HEK293T (cell line): ENCODE measurements at regions not wholly inside any gene's neighbourhood (a gene's known extent, or its start where the extent isn't known, plus 50 kb on each side); places are given as distances from the start of the nearest gene placed in this dataset.

Source experiments
- CTCF ChIA-PET: fragments of 350-600 bp; formaldehyde crosslinking; extraction: SDS; loops from one replicate; lab custom pipeline; 2021; ENCODE audit warnings: antibody characterized with exemption, inconsistent platforms; lab: Yijun Ruan, JAX
- POLR2A ChIA-PET: fragments of 350-600 bp; formaldehyde crosslinking; extraction: SDS; loops from one replicate; lab custom pipeline; 2020; ENCODE audit warnings: antibody characterized with exemption, inconsistent platforms; lab: Yijun Ruan, JAX
- DNase-seq: peaks from one replicate; pipeline ENCODE4 v3.0.0; 2012; ENCODE audit warnings: mixed read lengths; ENCODE audit errors: extremely low spot score
- ARNT ChIP-seq: fragments of 450-650 bp; IDR thresholded peaks from 2 replicates; pipeline ENCODE4 v1.6.1; 2017; ENCODE audit warnings: mild to moderate bottlenecking
- BHLHE40 ChIP-seq: fragments of 450-650 bp; IDR thresholded peaks from 2 replicates; pipeline ENCODE4 v1.6.1; 2016; ENCODE audit warnings: mild to moderate bottlenecking, moderate library complexity, borderline replicate concordance
- CTBP1 ChIP-seq: fragments of 450-650 bp; IDR thresholded peaks from 2 replicates; pipeline ENCODE4 v1.6.1; 2016; ENCODE audit warnings: borderline replicate concordance
- ELF4 ChIP-seq: fragments of 450-650 bp; IDR thresholded peaks from 2 replicates; pipeline ENCODE4 v1.6.1; 2017; ENCODE audit warnings: antibody characterized with exemption
- FOXA1 ChIP-seq: fragments of 450-650 bp; IDR thresholded peaks from 2 replicates; pipeline ENCODE4 v1.6.1; 2016; ENCODE audit warnings: mild to moderate bottlenecking
- FOXK2 ChIP-seq: fragments of 450-650 bp; IDR thresholded peaks from 2 replicates; pipeline ENCODE4 v1.6.1; 2016; ENCODE audit warnings: mild to moderate bottlenecking
- FOXM1 ChIP-seq: fragments of 450-650 bp; IDR thresholded peaks from 2 replicates; pipeline ENCODE4 v1.6.1; 2017; ENCODE audit warnings: mild to moderate bottlenecking, borderline replicate concordance
- HDGF ChIP-seq: fragments of 450-650 bp; IDR thresholded peaks from 2 replicates; pipeline ENCODE4 v1.6.1; 2017; ENCODE audit warnings: antibody characterized with exemption, borderline replicate concordance
- L3MBTL2 ChIP-seq: fragments of 450-650 bp; conservative IDR thresholded peaks from 2 replicates; pipeline ENCODE4 v1.6.1; 2016; ENCODE audit warnings: mild to moderate bottlenecking
- LEF1 ChIP-seq: fragments of 450-650 bp; IDR thresholded peaks from 2 replicates; pipeline ENCODE4 v1.6.1; 2017; ENCODE audit warnings: mild to moderate bottlenecking, borderline replicate concordance
- NFRKB ChIP-seq: fragments of 450-650 bp; IDR thresholded peaks from 2 replicates; pipeline ENCODE4 v1.6.1; 2016; ENCODE audit warnings: mild to moderate bottlenecking, moderate library complexity
- SP1 ChIP-seq: fragments of 450-650 bp; IDR thresholded peaks from 2 replicates; pipeline ENCODE4 v1.6.1; 2017
- SUZ12 ChIP-seq: fragments of 450-650 bp; IDR thresholded peaks from 2 replicates; pipeline ENCODE4 v1.6.1; 2016; ENCODE audit warnings: mild to moderate bottlenecking
- TARDBP ChIP-seq: fragments of 450-650 bp; IDR thresholded peaks from 2 replicates; pipeline ENCODE4 v1.6.1; 2016
- ZNF384 ChIP-seq: fragments of 450-650 bp; IDR thresholded peaks from 2 replicates; pipeline ENCODE4 v1.6.1; 2016
- TF ChIP-seq, protein P1 (sequence below): fragments of 450-650 bp; IDR thresholded peaks from 2 replicates; pipeline ENCODE4 v1.6.1; 2016

- ChIA-PET POLR2A (interaction anchor here (1.5 kb wide), 1 partner anchor 12 kb away, joined by 3 read pairs; no protein-coding TSS in a partner anchor), CTCF (no interaction called here)
- TF ChIP-seq BHLHE40 (no peak), FOXK2 (no peak), HDGF (no peak), ZNF384 (no peak), CTBP1 (no peak), ARNT (no peak), LEF1 (no peak), ELF4 (no peak), FOXA1 (no peak)
- no peak for DNase-seq
These were observed 78.8 kb downstream of the INSIG2 start for GRCh38 chr2:118167026-118167425.

- CTCF ChIA-PET = no interaction called here
- POLR2A ChIA-PET = interaction anchor here (1.5 kb wide), 1 partner anchor 13 kb away, joined by 3 read pairs; no protein-coding TSS in a partner anchor
- no peak for DNase-seq
- no peak for TF ChIP-seq SUZ12
- no peak for TF ChIP-seq SP1
- TF ChIP-seq ELF4 = no peak
- TF ChIP-seq, protein P1, sequence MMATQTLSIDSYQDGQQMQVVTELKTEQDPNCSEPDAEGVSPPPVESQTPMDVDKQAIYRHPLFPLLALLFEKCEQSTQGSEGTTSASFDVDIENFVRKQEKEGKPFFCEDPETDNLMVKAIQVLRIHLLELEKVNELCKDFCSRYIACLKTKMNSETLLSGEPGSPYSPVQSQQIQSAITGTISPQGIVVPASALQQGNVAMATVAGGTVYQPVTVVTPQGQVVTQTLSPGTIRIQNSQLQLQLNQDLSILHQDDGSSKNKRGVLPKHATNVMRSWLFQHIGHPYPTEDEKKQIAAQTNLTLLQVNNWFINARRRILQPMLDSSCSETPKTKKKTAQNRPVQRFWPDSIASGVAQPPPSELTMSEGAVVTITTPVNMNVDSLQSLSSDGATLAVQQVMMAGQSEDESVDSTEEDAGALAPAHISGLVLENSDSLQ = no peak
- TF ChIP-seq NFRKB = no peak
- no peak for TF ChIP-seq LEF1
- TF ChIP-seq L3MBTL2 = no peak
- no peak for TF ChIP-seq ARNT
- no peak for TF ChIP-seq CTBP1
- TF ChIP-seq TARDBP = no peak
- TF ChIP-seq FOXM1 = no peak
- no peak for TF ChIP-seq FOXK2
- no peak for TF ChIP-seq BHLHE40
- TF ChIP-seq HDGF = no peak
- no peak for TF ChIP-seq FOXA1
- no peak for TF ChIP-seq ZNF384
These were observed 78.0 kb downstream of the INSIG2 start for GRCh38 chr2:118166242-118166641.

DNA sequence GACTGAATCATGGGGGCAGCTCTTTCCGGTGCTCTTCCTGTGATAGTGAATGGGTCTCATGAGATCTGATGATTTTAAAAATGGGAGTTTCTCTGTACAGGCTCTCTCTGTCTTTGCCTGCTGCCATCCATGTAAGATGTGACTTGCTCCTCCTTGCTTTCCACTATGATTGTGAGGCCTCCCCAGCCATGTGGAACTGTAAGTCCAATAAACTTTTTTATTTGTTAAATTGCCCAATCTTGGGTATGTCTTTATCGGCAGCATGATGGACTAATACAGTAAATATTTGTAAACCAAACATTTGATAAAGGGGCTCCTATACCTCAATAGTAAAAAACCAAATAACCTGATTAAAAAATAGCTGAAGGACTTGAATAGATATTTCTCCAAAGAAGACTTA is 77.3 kb downstream of the INSIG2 start:
- no peak for DNase-seq
- TF ChIP-seq L3MBTL2 = no peak
- TF ChIP-seq CTBP1 = no peak
- no peak for TF ChIP-seq FOXA1
- TF ChIP-seq, protein P1 = no peak
- no peak for TF ChIP-seq ARNT
- TF ChIP-seq LEF1 = no peak
- no peak for TF ChIP-seq NFRKB
- TF ChIP-seq ELF4 = no peak
- TF ChIP-seq BHLHE40 = no peak
- no peak for TF ChIP-seq FOXK2
- TF ChIP-seq ZNF384 = no peak
- TF ChIP-seq SP1 = no peak
- TF ChIP-seq FOXM1 = no peak
- CTCF ChIA-PET = no interaction called here
- POLR2A ChIA-PET = no interaction called here
